ENCODE measurements at regions not wholly inside any gene's neighbourhood (a gene's known extent, or its start where the extent isn't known, plus 50 kb on each side); places are given as distances from the start of the nearest gene placed in this dataset.

GRCh38 chr6:159455700-159456274, 237.3 kb downstream of the SOD2 start:
- H3K9me3 ChIP-seq, result no peaks in the 10 kb centered on the region
- no peak for TF ChIP-seq CTCF (IDR thresholded peaks at IDR 0.05; ENCODE audit: insufficient read depth in 1 of 2, low read depth in 1 of 2, low read length in 1 of 2, severe bottlenecking in 1 of 2, unreplicated experiment in 1 of 2)
- no peak overlapping the region for H3K4me3 ChIP-seq (ENCODE audit: low read depth, low read length)
- no peaks in the 10 kb centered on the region for H3K4me1 Mint-ChIP-seq (ENCODE audit: low read depth, unreplicated experiment)
- H3K27ac Mint-ChIP-seq (ENCODE audit: unreplicated experiment), result no peak overlapping the region
- no peaks in the 10 kb centered on the region; the same call in 1 of the 2 replicates for H3K27me3 ChIP-seq (replicated peaks; ENCODE audit: control insufficient read depth, insufficient read depth, low read length)
- DNase-seq, result no peak
- no peaks in the 10 kb centered on the region for H3K9me3 Mint-ChIP-seq (ENCODE audit: unreplicated experiment)
- no TSS peak for BruUV-seq (replicated peaks)
- H3K36me3 Mint-ChIP-seq (ENCODE audit: insufficient read depth, unreplicated experiment), result no peaks in the 10 kb centered on the region
- H3K4me1 ChIP-seq, result no peaks in the 10 kb centered on the region
- peaks cover 11% of the 10 kb centered on the region for H3K27me3 Mint-ChIP-seq (ENCODE audit: insufficient read depth, unreplicated experiment)
- intact Hi-C loops (cut with micrococcal nuclease; ENCODE audit: unreplicated experiment), result no loop called here
- ChIA-PET POLR2A (no interaction called here), CTCF (no interaction called here)
- no peak overlapping the region for H3K4me3 Mint-ChIP-seq (ENCODE audit: unreplicated experiment)
- H3K36me3 ChIP-seq (ENCODE audit: control insufficient read depth, insufficient read depth, low read length), result no peaks in the 10 kb centered on the region

GRCh38 chr6:159450815-159451465, 242.1 kb downstream of the SOD2 start:
- intact Hi-C loops (cut with micrococcal nuclease; ENCODE audit: unreplicated experiment), result no loop called here
- Mint-ChIP-seq H3K36me3 (ENCODE audit: insufficient read depth, unreplicated experiment) (no peaks in the 10 kb centered on the region), H3K4me1 (ENCODE audit: low read depth, unreplicated experiment) (no peaks in the 10 kb centered on the region), H3K27ac (ENCODE audit: unreplicated experiment) (no peak overlapping the region), H3K27me3 (ENCODE audit: insufficient read depth, unreplicated experiment) (peaks cover 33% of the 10 kb centered on the region), H3K4me3 (ENCODE audit: unreplicated experiment) (no peak overlapping the region), H3K9me3 (ENCODE audit: unreplicated experiment) (no peaks in the 10 kb centered on the region)
- ChIA-PET POLR2A (no interaction called here), CTCF (no interaction called here)
- Histone ChIP-seq H3K4me3 (ENCODE audit: low read depth, low read length) (no peak overlapping the region), H3K4me1 (no peaks in the 10 kb centered on the region), H3K9me3 (no peaks in the 10 kb centered on the region), H3K36me3 (ENCODE audit: control insufficient read depth, insufficient read depth, low read length) (no peaks in the 10 kb centered on the region), H3K27me3 (replicated peaks; ENCODE audit: control insufficient read depth, insufficient read depth, low read length) (no peaks in the 10 kb centered on the region; the same call in 1 of the 2 replicates)
- no TSS peak for BruUV-seq (replicated peaks)
- no peak for TF ChIP-seq CTCF (IDR thresholded peaks at IDR 0.05; ENCODE audit: insufficient read depth in 1 of 2, low read depth in 1 of 2, low read length in 1 of 2, severe bottlenecking in 1 of 2, unreplicated experiment in 1 of 2)
- no peak for DNase-seq

- no peaks in the 10 kb centered on the region for H3K4me1 ChIP-seq
- POLR2A ChIA-PET, result no interaction called here
- no peaks in the 10 kb centered on the region for H3K4me1 Mint-ChIP-seq (ENCODE audit: low read depth, unreplicated experiment)
- no peaks in the 10 kb centered on the region; the same call in none of the 2 replicates for H3K27me3 ChIP-seq (replicated peaks; ENCODE audit: control insufficient read depth, insufficient read depth, low read length)
- no peaks in the 10 kb centered on the region for H3K9me3 ChIP-seq
- no peak for TF ChIP-seq CTCF (IDR thresholded peaks at IDR 0.05; ENCODE audit: insufficient read depth in 1 of 2, low read depth in 1 of 2, low read length in 1 of 2, severe bottlenecking in 1 of 2, unreplicated experiment in 1 of 2)
- no peak overlapping the region for H3K4me3 ChIP-seq (ENCODE audit: low read depth, low read length)
- CTCF ChIA-PET, result no interaction called here
- H3K27me3 Mint-ChIP-seq (ENCODE audit: insufficient read depth, unreplicated experiment), result peaks cover 31% of the 10 kb centered on the region
- no peak for DNase-seq
- H3K9me3 Mint-ChIP-seq (ENCODE audit: unreplicated experiment), result no peaks in the 10 kb centered on the region
- H3K36me3 ChIP-seq (ENCODE audit: control insufficient read depth, insufficient read depth, low read length), result no peaks in the 10 kb centered on the region
- H3K27ac Mint-ChIP-seq (ENCODE audit: unreplicated experiment), result no peak overlapping the region
- H3K4me3 Mint-ChIP-seq (ENCODE audit: unreplicated experiment), result no peak overlapping the region
- intact Hi-C loops (cut with micrococcal nuclease; ENCODE audit: unreplicated experiment), result no loop called here
- no TSS peak for BruUV-seq (replicated peaks)
- no peaks in the 10 kb centered on the region for H3K36me3 Mint-ChIP-seq (ENCODE audit: insufficient read depth, unreplicated experiment)
Observed at GRCh38 chr6:159446340-159446739, 246.7 kb downstream of the SOD2 start.

Measured in Caco-2 (cell line).